NCI-H146 (cell line): ENCODE measurements at regions not wholly inside any gene's neighbourhood (a gene's known extent, or its start where the extent isn't known, plus 50 kb on each side); places are given as distances from the start of the nearest gene placed in this dataset.
"Not testable (repeated sequence)": the region's sequence is repeated elsewhere in the genome, so short reads cannot be mapped to it uniquely, and the experiment has no call there.

Experiments
- DNase-seq: peaks from one replicate; lab custom pipeline; 2025; lab: John Stamatoyannopoulos, UW

DNA sequence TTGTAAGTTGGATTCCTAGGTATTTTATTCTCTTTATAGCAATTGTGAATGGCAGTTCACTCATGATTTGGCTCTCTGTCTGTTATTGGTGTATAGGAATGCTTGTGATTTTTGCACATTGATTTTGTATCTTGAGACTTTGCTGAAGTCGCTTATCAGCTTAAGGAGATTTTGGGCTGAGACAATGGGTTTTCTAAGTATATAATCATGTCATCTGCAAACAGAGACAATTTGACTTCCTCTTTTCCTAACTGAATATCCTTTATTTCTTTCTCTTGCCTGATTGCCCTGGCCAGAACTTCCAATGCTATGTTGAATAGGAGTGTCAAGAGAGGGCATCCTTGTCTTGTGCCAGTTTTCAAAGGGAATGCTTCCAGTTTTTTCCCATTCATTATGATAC is 464.8 kb downstream of the XYLT1 start:
- not testable (repeated sequence) for DNase-seq

- DNase-seq: no peak
Observed at GRCh38 chr16:17011712-17012111, 459.0 kb downstream of the XYLT1 start.

GRCh38 chr16:17013038-17013437 is 457.7 kb downstream of the XYLT1 start:
- DNase-seq: no peak

GRCh38 chr16:17014484-17015121 is 456.2 kb downstream of the XYLT1 start:
- no peak for DNase-seq

GRCh38 chr16:17015702-17016101 is 455.1 kb downstream of the XYLT1 start:
- no peak for DNase-seq

- no peak for DNase-seq
Observed at GRCh38 chr16:17017442-17017841, 453.3 kb downstream of the XYLT1 start.

- no peak for DNase-seq
Observed at GRCh38 chr16:17018585-17018939, 452.2 kb downstream of the XYLT1 start.

GRCh38 chr16:17019366-17019765 is 451.4 kb downstream of the XYLT1 start:
- no peak for DNase-seq

DNA sequence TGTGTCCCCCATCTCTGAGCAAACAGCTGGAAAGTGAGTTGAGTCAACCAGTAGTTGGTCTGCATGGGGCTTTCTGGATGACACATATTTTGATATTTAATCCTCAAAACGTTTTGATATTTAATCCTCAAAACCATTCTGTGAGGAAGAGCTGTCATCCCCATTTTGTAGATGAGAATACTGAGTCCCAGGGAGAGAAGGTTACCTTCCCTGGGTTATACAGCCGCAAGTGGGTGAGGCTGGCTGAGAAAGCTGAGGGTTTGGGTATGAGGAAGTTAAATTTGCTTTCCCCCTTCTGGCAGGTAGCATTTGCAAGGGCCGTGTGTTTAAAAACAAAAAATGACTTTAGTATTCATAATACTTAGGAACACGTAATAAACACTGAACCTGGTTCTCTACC is 447.2 kb downstream of the XYLT1 start:
- DNase-seq: no peak

GRCh38 chr16:17024514-17024913 is 446.2 kb downstream of the XYLT1 start:
- no peak for DNase-seq

DNA sequence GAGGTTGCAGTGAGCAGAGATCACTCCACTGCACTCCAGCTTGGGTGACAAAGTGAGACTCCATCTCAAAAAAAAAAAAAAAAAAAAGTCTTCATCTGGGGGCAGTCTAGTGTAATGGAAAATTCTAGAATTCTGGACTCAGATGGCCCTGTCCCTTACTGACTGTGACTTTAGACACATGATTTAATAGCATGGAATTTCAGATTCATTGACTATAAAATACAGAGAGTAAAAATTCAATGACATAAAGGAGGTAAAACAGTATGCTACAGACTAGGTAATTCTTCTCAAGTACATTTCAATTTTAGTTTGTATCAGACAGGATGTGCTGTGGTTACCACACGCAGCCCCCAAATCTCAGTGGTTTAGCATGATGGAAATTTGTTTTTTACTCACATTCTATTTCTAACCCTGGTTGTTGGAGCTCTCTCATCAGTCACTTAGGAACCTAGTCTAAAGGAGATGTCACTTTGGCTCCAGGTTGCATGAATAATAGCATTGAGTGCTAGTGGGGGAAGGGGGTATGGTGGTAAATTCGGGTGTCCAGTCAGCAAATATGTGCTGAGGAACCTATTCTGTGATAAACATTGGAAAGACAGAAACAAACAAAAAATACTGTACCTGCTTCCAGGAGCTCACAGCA is 444.0 kb downstream of the XYLT1 start:
- no peak for DNase-seq

DNA sequence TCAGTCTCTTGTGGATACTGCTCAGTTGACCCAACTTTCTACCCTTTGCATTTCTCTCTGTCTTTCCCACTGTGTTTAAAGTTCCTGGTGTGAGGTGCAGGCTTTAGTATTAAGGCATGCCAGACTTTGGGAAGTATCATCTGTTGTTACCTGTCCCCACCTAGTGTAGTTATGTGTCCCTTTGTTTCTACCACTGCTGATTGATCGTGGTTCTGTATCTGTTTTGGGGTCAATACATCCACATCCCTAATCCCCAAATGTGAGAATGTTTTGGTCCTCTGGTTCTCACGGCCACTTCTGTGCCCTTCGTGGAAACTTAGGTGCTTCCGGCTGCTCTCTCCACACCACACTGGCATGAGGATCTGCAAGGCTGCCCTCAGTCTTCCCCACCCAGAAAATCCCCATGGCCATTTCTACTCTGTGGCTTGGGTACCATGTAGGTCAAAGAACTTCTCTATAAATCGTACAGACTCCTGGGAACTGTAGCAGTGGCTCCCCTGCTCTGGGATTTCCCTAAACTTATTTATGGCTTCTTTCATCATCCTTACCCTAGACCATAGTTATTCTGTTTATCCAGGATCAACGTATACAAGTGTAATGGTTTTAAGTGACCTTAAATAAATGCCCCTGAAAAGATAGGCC is 443.2 kb downstream of the XYLT1 start:
- no peak for DNase-seq

DNA sequence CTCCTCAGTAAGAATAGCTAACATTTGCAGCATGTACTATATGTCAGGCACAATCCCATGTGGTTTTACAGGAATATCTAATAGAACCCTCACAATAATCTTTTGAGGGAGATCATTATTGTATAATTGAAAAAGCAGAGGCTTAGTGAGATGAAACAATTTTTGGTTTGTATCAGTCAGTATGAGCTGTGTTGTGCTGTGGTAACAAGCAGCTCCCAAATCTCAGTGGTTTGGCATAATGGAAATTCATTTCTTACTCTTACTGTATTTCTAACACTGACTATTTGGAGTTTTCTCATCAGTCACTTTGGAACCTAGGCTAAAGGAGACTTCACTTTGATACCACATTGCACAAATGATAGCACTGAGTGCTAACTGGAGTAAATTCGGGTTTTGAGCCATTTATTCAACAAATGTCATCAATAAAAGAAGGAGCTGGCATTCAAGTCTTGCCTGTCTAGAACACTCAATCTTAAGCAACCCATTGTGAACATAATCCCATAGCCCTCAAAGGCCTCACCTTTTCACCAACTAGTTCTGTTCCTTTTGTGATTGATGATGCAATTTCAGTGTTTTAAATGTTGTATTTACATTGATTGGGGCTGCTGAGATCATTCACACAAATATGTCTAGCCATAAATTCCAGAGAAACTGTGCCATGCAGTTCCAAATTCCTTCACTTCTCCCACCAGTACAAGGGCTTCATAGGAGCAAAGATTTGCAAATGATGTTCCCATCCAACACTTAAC is 441.0 kb downstream of the XYLT1 start:
- DNase-seq: no peak

GRCh38 chr16:17031484-17032268 is 439.1 kb downstream of the XYLT1 start:
- no peak for DNase-seq

DNA sequence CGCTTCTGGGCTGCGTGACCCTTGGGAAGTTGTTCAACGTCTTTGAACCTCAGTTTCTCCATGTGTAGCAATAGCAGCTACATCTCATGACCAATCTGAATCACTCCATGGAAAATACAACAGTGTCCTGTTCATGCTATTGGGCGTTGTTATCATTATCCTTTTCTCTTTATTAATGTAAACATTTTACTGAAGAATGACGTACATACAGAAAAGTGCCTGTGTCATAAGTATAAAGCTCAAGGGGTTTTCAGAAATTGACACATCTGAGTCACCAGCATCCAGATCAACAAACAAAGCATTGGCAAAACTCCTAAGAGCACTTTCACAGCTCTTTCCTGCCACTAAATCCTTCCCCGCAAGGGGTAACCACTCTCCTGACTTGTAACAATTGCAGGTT is 438.4 kb downstream of the XYLT1 start:
- DNase-seq: no peak

GRCh38 chr16:17034477-17035252 is 436.1 kb downstream of the XYLT1 start:
- DNase-seq: no peak

- no peak for DNase-seq
Observed at GRCh38 chr16:17037499-17037898, 433.3 kb downstream of the XYLT1 start.

DNA sequence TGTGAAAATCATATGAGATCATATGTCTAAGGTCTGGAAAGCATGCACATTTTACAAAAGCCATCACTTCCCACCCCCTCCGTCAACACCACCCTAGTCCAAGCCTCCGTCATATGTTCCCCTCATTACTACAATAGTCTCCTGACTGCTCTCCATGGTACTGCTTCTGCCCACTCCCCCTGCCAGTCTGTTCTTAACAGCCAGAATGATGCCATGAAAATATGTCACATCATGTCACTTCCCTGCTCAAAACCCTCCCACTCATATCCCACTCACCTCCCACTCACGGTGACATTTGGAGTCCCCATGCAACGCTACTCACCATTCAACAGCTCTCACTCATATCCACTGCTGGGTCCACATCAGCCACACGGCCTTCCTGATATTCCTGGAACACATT is 432.3 kb downstream of the XYLT1 start:
- no peak for DNase-seq

DNA sequence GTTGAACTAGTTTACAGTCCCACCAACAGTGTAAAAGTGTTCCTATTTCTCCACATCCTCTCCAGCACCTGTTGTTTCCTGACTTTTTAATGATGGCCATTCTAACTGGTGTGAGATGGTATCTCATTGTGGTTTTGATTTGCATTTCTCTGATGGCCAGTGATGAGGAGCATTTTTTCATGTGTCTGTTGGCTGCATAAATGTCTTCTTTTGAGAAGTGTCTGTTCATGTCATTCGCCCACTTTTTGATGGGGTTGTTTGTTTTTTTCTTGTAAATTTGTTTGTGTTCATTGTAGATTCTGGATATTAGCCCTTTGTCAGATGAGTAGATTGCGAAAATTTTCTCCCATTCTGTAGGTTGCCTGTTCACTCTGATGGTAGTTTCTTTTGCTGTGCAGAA is 421.7 kb downstream of the XYLT1 start:
- DNase-seq: not testable (repeated sequence)

DNA sequence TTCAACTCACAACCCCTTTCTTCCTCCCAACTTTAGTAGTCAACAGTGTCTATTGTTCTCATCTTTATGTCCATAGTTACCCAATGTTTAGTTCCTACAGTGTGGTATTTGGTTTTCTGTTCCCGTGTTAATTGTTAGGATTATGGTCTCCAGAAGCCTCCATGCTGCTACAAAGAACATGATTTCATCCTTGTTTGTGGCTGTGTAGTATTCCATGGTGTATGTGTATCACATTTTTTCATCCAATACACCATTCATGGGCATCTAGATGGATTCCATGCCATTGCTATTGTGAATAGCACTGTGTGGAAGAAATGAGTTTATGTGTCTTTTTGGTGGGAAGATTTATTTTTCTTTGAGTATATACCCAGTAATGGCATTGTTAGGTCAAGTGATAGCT is 420.3 kb downstream of the XYLT1 start:
- DNase-seq: no peak
